Stomach smooth muscle (tissue), 2 donors: ENCODE measurements at regions not wholly inside any gene's neighbourhood (a gene's known extent, or its start where the extent isn't known, plus 50 kb on each side); places are given as distances from the start of the nearest gene placed in this dataset.

Source experiments
- H3K27ac ChIP-seq: one replicate; pipeline ENCODE4 v1.7.0; 2013; ENCODE audit warnings: mild to moderate bottlenecking, low read length, inconsistent platforms
- H3K27me3 ChIP-seq, 2 donors: one replicate each; pipeline ENCODE4 v1.7.0; 2013; ENCODE audit warnings: low read length in 2 of 2; ENCODE audit not compliant: insufficient read depth in 2 of 2, control insufficient read depth in 1 of 2
- H3K36me3 ChIP-seq, 2 donors: one replicate each; pipeline ENCODE4 v1.7.0; 2013; ENCODE audit warnings: low read length in 2 of 2; ENCODE audit not compliant: control insufficient read depth in 2 of 2, insufficient read depth in 2 of 2
- H3K4me1 ChIP-seq: one replicate; pipeline ENCODE4 v1.7.0; 2013; ENCODE audit warnings: low read length; ENCODE audit not compliant: control insufficient read depth, insufficient read depth
- H3K4me3 ChIP-seq, 2 donors: one replicate each; pipeline ENCODE4 v1.7.0; 2013; ENCODE audit warnings: low read length in 2 of 2
- H3K9ac ChIP-seq, 2 donors: one replicate each; pipeline ENCODE4 v1.7.0; 2013; ENCODE audit warnings: low read length in 2 of 2, mild to moderate bottlenecking in 1 of 2
- H3K9me3 ChIP-seq, 2 donors: one replicate each; pipeline ENCODE4 v1.7.0; 2013; ENCODE audit warnings: low read length in 2 of 2; ENCODE audit not compliant: control insufficient read depth in 2 of 2
- donor health status: healthy.
- donor health status: Pancreatic carcinoma.

DNA sequence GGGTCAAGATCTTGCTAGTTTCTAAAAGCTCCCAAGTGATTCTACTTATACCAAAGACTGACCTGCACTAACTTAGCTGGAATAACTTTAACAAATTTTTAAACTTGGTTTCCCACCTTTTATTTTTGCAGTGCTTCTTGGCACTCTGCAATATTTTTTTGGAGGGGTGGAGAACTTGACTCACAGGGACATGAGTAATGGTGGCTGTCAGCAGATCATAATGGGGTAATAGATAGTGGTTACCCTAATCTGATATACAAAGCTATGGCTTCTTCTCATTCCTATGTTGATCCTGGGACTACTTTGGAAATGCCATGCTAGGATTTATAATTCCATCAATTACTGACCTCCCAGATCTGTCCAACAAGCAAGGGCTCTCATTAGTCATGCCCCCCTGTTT, 295.7 kb downstream of the GPAT3 start:
- H3K27me3 ChIP-seq, result no peaks in the 10 kb centered on the region

DNA sequence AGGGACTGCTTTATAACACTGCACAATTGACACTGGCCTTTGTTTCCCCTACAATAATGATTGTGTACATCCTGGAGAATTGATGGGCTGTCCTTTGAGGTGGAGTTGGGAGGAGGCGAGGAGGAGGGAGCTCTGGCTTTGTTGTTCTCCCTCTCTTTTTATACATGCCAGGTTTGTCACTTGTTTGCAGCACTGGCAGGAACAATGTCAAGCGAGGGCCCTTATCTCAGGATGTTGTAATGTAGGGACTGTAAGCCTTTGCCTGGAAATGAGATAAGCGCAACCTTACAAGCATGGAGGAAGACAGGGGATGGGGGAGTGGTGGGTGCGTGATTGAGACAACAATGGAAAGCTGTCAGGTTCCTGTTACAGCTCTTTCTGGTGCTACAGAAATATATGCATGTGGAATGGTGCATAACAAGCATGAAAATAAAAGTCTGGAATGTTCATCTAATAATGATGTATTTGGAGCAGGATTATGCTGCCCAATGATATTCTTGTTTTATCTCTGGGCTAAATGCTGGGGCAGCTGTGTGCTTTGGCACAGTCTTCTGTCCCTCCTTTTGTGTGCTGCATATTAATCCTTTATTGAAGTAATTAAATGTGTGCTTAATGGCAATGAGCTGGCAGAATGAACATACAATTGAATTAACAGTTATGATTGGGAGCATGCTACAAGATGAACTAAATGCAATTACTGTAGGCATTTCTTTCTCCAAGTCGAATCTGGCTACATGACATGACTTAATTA, 294.4 kb downstream of the GPAT3 start:
- no peak overlapping the region for H3K4me3 ChIP-seq
- H3K4me1 ChIP-seq, result no peaks in the 10 kb centered on the region
- no peaks in the 10 kb centered on the region for H3K9me3 ChIP-seq

More for the DNA sequence above, 295.7 kb downstream of the GPAT3 start:
- Histone ChIP-seq H3K36me3 (no peaks in the 10 kb centered on the region), H3K9ac (no peak overlapping the region), H3K4me1 (no peaks in the 10 kb centered on the region), H3K9me3 (no peaks in the 10 kb centered on the region), H3K4me3 (no peak overlapping the region), H3K27ac (no peak overlapping the region)

DNA sequence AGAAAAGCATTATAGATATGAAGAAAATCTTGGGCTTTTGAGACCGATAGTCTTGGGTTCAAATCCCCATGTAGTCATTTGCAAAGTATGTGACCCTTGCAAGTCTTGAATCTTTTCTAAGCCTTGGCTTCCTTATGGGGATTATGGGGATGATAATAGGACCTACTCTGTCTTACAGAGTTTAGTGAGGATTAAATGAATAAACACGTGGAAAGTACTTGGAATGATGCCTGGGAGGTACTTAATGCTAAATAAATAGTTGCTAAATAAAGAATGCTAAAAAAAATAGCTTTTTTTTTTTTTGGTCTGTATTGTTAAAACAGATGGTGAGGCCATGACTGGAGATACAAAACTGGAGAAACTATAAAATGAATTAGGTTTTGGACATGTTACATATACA, 292.7 kb downstream of the GPAT3 start:
- no peaks in the 10 kb centered on the region for H3K4me1 ChIP-seq
- no peaks in the 10 kb centered on the region for H3K36me3 ChIP-seq
- no peaks in the 10 kb centered on the region for H3K9me3 ChIP-seq
- H3K27me3 ChIP-seq, result no peaks in the 10 kb centered on the region
- no peak overlapping the region for H3K4me3 ChIP-seq
- H3K9ac ChIP-seq, result no peak overlapping the region
- no peak overlapping the region for H3K27ac ChIP-seq

More for the DNA sequence above, 294.4 kb downstream of the GPAT3 start:
- Histone ChIP-seq H3K36me3 (no peaks in the 10 kb centered on the region), H3K9ac (no peak overlapping the region), H3K27ac (no peak overlapping the region), H3K27me3 (no peaks in the 10 kb centered on the region)

DNA sequence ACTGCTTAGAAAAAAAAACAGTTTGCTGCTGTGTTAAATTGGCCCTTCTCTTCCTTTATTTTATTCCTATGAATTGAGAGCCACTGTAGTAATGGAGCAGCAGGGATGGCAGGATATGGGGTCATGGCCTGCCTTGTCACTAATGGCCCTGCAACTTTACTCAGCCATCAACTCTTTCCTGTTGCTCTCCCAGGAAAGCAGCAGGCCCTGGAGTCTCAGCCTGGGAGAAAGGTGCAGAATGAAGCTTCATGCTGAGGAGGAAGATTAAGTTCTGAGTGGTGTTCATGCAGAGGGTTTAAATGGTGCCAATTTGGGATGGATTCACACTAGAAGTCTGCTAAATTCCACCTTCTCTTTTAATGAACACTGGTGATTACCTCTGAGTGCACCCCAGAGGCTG, 285.6 kb downstream of the GPAT3 start:
- no peaks in the 10 kb centered on the region for H3K4me1 ChIP-seq
- no peaks in the 10 kb centered on the region for H3K27me3 ChIP-seq
- H3K9me3 ChIP-seq, result peaks cover 0 to 2% of the 10 kb centered on the region in 2 donors
- H3K9ac ChIP-seq, result no peak overlapping the region
- no peak overlapping the region for H3K27ac ChIP-seq
- H3K4me3 ChIP-seq, result no peak overlapping the region
- no peaks in the 10 kb centered on the region for H3K36me3 ChIP-seq

DNA sequence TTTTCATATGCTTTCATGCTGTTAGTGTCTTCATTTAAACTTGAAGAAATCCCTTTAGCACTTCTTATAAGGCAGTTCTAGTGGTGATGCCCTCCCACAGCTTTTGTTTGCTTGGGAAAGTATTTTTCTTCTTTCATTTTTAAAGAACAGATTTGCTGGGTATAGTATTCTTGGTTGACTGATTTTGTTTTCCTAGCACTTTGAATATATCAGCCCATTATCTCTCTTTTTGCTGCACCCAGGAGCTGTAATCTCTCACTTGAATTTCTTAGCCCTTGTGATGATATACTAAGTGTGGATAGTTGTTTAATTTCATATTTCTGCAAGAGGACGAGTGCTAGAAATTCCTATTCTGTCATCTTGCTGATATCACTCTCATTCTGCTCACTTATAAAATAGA, 283.7 kb downstream of the GPAT3 start:
- Histone ChIP-seq H3K4me3 (no peak overlapping the region), H3K9ac (no peak overlapping the region), H3K9me3 (peaks cover 0 to 2% of the 10 kb centered on the region in 2 donors), H3K27ac (no peak overlapping the region), H3K27me3 (no peaks in the 10 kb centered on the region), H3K4me1 (no peaks in the 10 kb centered on the region), H3K36me3 (no peaks in the 10 kb centered on the region)

DNA sequence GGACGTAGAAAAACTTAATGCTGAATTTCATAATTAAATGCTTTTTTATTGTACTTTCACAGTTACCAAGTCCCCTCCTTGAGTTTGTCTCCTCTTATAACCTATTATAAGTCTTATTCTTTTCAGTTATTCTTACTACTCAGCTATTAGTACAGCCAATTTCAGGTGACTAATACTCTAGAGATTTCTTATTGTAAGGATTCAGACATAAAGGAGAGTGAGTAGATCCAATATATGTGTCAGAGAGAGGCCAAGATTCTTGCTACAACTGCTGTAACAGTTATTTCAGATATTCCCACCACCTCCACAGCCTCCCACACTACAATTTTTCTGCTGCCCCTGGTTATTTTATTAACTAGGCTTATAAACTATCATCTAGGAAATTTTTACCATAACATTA, 274.5 kb downstream of the GPAT3 start:
- H3K27me3 ChIP-seq, result no peaks in the 10 kb centered on the region
- H3K4me1 ChIP-seq, result no peaks in the 10 kb centered on the region
- H3K9ac ChIP-seq, result no peak overlapping the region
- no peaks in the 10 kb centered on the region for H3K9me3 ChIP-seq
- H3K36me3 ChIP-seq, result no peaks in the 10 kb centered on the region
- H3K27ac ChIP-seq, result no peak overlapping the region
- no peak overlapping the region for H3K4me3 ChIP-seq

DNA sequence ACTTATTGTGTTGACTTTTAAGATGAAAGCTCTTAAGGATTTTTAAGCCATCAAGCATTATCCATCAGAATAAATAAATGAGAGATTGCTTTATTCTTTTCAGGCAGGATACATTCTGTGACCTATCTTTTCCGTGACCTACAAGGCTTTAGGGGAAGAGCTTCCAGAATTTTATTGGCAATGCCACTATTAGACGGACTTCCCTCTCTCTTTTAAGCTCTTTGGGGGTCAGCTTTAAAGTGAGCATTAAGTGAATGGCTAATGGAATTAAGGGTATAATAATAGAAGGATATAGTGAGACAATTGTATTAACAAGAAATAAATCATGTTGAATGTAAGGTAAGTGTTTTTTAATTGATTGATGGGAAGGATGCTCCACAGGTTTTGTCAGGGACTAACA, 273.7 kb downstream of the GPAT3 start:
- Histone ChIP-seq H3K27me3 (no peaks in the 10 kb centered on the region), H3K4me3 (no peak overlapping the region)

DNA sequence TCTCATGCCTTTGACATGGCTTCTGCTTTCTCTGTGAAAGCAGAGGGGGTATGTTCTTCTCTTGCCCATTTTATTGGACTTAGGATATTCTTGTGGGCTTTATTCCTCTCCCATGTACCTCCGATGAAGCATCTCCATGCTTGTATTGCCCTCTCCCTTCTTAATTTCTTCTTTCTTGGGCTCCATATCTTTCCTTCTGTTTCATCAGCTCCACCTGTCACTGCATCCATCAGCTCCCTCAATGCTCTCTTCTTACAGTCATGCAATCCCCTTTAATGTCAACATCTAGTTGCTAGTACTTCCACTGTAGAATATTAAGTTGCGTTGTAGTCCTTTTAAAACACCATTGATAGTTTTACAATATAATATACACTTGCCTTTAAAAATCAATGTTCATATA, 257.6 kb downstream of the GPAT3 start:
- no peak overlapping the region for H3K27ac ChIP-seq
- no peaks in the 10 kb centered on the region for H3K36me3 ChIP-seq

More for the DNA sequence above, 273.7 kb downstream of the GPAT3 start:
- no peaks in the 10 kb centered on the region for H3K36me3 ChIP-seq
- no peak overlapping the region for H3K27ac ChIP-seq
- no peak overlapping the region for H3K9ac ChIP-seq
- H3K4me1 ChIP-seq, result no peaks in the 10 kb centered on the region
- no peaks in the 10 kb centered on the region for H3K9me3 ChIP-seq

DNA sequence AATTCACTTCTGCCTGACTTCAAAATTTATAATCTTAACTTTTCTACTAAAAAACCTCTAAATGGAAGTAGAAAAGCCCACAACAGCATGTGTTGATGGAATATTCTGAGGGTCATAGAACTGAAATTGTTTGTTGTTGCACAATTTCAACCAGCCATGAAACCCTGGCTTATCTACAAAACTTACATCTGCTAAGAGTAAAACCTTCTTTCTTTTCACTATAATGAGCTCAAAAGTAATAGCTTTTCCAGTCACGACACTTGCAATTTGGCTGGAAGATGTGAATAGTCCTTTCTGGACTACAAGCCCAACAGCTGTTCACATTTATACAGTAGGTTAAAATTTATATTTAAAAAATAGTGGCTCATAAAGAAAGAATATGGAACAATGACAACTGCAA, 250.0 kb downstream of the GPAT3 start:
- Histone ChIP-seq H3K36me3 (no peaks in the 10 kb centered on the region), H3K27ac (no peak overlapping the region), H3K4me3 (no peak overlapping the region), H3K4me1 (no peaks in the 10 kb centered on the region), H3K9me3 (no peaks in the 10 kb centered on the region), H3K9ac (no peak overlapping the region), H3K27me3 (no peaks in the 10 kb centered on the region)

More for the DNA sequence above, 257.6 kb downstream of the GPAT3 start:
- no peak overlapping the region for H3K4me3 ChIP-seq
- no peak overlapping the region for H3K9ac ChIP-seq
- H3K4me1 ChIP-seq, result no peaks in the 10 kb centered on the region
- peaks cover 0 to 1% of the 10 kb centered on the region in 2 donors for H3K9me3 ChIP-seq
- no peaks in the 10 kb centered on the region for H3K27me3 ChIP-seq

DNA sequence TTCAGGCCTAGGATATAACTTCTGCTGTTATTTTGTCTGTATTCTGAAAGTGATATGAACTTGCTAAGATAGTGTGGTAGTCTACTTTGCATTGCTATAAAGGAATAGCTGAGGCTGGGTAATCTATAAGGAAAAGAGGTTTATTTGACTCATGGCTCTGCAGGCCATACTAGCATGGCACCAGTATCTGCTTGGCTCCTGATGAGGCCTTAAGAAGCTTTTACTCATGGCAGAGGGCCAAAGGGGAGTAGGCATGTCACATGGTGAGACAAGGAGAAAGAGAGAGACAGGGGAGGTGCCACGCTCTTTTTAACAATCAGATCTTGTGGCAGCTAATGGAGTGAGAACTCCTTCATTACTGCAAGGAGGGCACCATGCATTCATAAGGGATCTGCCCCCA, 247.3 kb downstream of the GPAT3 start:
- Histone ChIP-seq H3K9me3 (no peaks in the 10 kb centered on the region), H3K27me3 (peaks cover 0 to 3% of the 10 kb centered on the region in 2 donors), H3K36me3 (no peaks in the 10 kb centered on the region), H3K9ac (no peak overlapping the region), H3K4me3 (no peak overlapping the region), H3K4me1 (no peaks in the 10 kb centered on the region), H3K27ac (no peak overlapping the region)

DNA sequence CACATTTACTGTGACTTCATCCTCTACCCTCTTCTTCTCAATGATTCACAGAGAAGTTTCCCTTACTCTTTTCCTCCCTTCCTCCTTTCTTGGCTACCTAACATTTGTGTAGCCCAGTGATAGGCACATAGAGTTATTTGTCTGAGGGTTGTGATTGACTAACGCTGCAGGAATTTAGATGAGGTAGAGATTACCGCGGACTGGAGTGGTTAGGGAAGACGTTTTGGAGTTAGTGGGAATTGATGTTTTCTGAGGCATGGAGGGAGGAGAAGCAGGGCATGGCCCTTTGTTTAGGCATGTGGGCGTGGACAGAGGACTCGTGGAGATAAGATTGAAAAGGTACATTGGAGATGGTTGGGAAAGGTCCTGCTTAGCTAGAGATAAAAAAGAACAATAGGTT, 246.7 kb downstream of the GPAT3 start:
- H3K9ac ChIP-seq, result no peak overlapping the region
- H3K27me3 ChIP-seq, result peaks cover 0 to 3% of the 10 kb centered on the region in 2 donors
- H3K27ac ChIP-seq, result no peak overlapping the region
- no peaks in the 10 kb centered on the region for H3K36me3 ChIP-seq
- H3K4me1 ChIP-seq, result no peaks in the 10 kb centered on the region
- H3K4me3 ChIP-seq, result no peak overlapping the region
- no peaks in the 10 kb centered on the region for H3K9me3 ChIP-seq
